Mucosa of rectum (tissue), 2 donors: ENCODE measurements at regions not wholly inside any gene's neighbourhood (a gene's known extent, or its start where the extent isn't known, plus 50 kb on each side); places are given as distances from the start of the nearest gene placed in this dataset.

ENCODE experiments used
- H3K27ac ChIP-seq, 2 donors: one replicate each; pipeline ENCODE4 v1.7.0; 2013; ENCODE audit warnings: inconsistent platforms in 2 of 2, low read depth in 2 of 2, low read length in 2 of 2
- H3K27me3 ChIP-seq, 2 donors: one replicate each; pipeline ENCODE4 v1.7.0; 2013; ENCODE audit warnings: low read length in 2 of 2; ENCODE audit not compliant: control insufficient read depth in 2 of 2, insufficient read depth in 2 of 2
- H3K36me3 ChIP-seq, 2 donors: one replicate each; pipeline ENCODE4 v1.7.0; 2013; ENCODE audit warnings: low read length in 2 of 2; ENCODE audit not compliant: control insufficient read depth in 2 of 2, insufficient read depth in 2 of 2
- H3K4me1 ChIP-seq, 2 donors: one replicate each; pipeline ENCODE4 v1.7.0; 2013; ENCODE audit warnings: low read length in 2 of 2, mild to moderate bottlenecking in 1 of 2; ENCODE audit not compliant: control insufficient read depth in 2 of 2, insufficient read depth in 2 of 2
- H3K4me3 ChIP-seq, 2 donors: one replicate each; pipeline ENCODE4 v1.7.0; 2013; ENCODE audit warnings: low read length in 2 of 2
- H3K9ac ChIP-seq, 2 donors: one replicate each; pipeline ENCODE4 v1.7.0; 2013; ENCODE audit warnings: low read length in 2 of 2, low read depth in 1 of 2, mild to moderate bottlenecking in 1 of 2
- H3K9me3 ChIP-seq, 2 donors: one replicate each; pipeline ENCODE4 v1.7.0; 2013; ENCODE audit warnings: low read length in 2 of 2; ENCODE audit not compliant: control insufficient read depth in 2 of 2
- donor health status: healthy.
- donor health status: Normal muscosa, but diverticular disease.

DNA sequence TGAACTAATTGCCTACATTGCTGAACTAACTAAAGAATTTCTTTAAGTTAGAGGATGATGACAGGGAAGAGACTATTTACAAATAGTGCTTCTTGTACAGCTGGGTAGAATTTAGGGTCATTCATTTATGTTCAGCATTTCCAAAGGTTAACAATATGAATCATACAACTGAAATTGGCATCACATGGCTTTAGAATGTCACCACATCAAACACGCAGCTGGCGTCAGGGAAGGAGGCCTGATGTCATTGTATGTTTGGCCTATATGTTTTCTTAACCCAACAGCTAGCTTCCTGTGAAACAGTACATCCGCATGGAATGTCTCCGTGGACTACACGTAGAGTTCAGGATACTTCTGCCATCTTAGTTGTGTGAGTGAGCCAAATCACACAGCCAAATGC is 99.0 kb upstream of the TNFSF11 start:
- H3K4me1 ChIP-seq = no peaks in the 10 kb centered on the region
- H3K9me3 ChIP-seq = peaks cover 0 to 2% of the 10 kb centered on the region in 2 donors
- H3K27ac ChIP-seq = no peak overlapping the region
- H3K36me3 ChIP-seq = no peaks in the 10 kb centered on the region
- no peaks in the 10 kb centered on the region for H3K27me3 ChIP-seq
- H3K4me3 ChIP-seq = no peak overlapping the region
- no peak overlapping the region for H3K9ac ChIP-seq

DNA sequence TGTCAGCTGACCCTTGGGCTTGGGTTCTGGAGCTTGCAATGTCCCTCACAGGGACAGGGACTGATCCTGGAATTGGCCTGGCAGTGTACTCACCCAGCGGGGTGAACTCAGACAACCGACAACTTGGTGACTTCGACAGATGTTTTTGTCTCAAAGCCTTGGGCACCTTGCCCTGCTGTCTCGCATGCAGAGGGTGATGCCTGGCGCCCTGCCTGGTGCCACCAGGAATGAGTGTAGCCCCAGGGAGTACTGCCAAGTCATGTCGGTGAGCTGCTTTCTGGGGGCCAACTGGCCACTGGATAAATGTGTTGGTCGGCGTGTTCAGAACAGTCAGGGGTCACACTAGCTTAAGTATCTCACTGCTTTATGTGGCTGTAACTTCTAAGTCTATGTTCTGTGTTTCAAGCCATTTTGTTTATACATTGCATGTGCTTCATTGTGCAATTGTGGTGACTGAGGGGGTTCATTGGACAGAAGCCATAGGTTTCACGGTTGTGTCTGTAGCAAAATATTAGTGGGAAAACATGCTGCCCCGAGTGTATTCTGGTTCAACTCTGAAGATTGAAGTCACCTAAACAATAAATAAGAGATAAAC is 96.3 kb upstream of the TNFSF11 start:
- Histone ChIP-seq H3K27me3 (no peaks in the 10 kb centered on the region), H3K9ac (no peak overlapping the region), H3K4me1 (no peaks in the 10 kb centered on the region), H3K27ac (no peak overlapping the region), H3K4me3 (no peak overlapping the region), H3K9me3 (peaks cover 0 to 2% of the 10 kb centered on the region in 2 donors), H3K36me3 (no peaks in the 10 kb centered on the region)

DNA sequence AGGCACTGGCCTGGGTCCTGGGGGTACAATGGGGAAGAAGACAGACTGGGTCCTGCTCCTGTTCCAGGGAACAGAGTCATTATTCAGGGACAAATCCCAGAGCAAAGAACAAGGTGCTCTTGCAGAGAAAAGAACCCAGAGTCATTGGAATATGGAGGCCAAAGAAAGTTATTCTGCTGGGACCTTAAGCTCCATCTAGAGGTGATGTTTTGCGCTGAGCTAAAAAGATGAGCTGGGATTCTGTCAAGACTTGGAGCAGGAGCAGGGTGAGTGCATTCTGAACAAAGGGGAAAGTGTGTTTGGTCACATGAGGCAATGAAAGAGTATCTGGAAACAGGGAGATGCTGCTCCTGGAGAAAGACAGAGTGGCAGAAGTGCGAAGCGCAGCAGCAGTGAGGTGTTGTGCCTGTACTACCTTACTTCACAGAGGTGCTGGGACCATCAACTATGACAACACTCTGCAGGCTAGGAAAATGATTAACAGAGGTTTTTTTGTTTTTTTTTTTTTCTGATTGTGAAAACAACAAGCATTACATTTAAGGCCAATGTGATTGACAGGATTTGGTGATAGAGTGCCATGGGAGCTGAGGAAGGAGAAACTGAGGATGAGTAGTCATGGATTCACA is 95.3 kb upstream of the TNFSF11 start:
- Histone ChIP-seq H3K4me3 (no peak overlapping the region), H3K27me3 (no peaks in the 10 kb centered on the region), H3K36me3 (no peaks in the 10 kb centered on the region), H3K9me3 (peaks cover 0 to 2% of the 10 kb centered on the region in 2 donors), H3K27ac (no peak overlapping the region), H3K4me1 (no peaks in the 10 kb centered on the region), H3K9ac (no peak overlapping the region)

DNA sequence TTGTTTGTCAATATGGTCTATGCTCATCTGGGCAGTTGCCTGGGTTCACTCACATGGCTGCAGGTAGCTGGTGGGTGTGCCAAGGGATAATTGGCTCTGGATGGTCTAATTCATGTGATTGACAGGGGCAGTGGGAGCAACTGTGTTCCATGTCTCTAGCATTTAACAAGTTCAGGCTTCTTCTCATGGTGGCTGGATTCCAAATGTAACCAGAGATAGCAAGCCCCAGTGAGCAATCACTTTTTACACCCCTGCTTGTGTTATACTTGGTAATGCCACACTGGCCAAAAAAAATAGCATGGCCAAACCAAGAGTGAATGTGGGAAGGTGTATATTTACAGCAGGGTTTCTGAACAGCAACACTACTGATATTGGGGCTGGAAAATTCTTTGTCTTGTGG is 89.6 kb upstream of the TNFSF11 start:
- H3K4me1 ChIP-seq = no peaks in the 10 kb centered on the region
- no peaks in the 10 kb centered on the region for H3K27me3 ChIP-seq
- H3K9me3 ChIP-seq = no peaks in the 10 kb centered on the region
- no peaks in the 10 kb centered on the region for H3K36me3 ChIP-seq
- no peak overlapping the region for H3K27ac ChIP-seq
- no peak overlapping the region for H3K4me3 ChIP-seq
- H3K9ac ChIP-seq = no peak overlapping the region

DNA sequence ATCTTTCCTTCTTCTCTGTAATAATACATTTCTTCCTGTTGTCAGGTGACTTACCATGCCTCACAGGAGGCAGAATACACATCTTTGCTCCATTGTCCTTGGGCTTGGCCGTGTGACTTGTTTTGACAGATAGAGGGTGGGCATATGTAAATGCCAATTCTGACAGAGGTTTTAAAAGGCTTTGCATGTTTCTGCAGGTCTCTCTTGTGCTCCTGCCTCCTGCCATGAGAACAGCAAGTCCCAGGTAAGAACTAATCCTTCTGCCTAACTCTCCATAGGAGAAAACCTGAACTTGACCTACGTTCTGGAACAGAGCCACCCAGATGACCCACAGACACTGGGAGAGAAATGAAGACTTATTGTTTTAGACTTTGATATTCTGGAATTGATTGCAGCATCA is 88.7 kb upstream of the TNFSF11 start:
- Histone ChIP-seq H3K4me3 (no peak overlapping the region), H3K27ac (no peak overlapping the region), H3K9me3 (no peaks in the 10 kb centered on the region), H3K4me1 (no peaks in the 10 kb centered on the region), H3K9ac (no peak overlapping the region), H3K27me3 (no peaks in the 10 kb centered on the region), H3K36me3 (no peaks in the 10 kb centered on the region)

- H3K4me3 ChIP-seq = no peak overlapping the region
- no peaks in the 10 kb centered on the region for H3K4me1 ChIP-seq
- H3K9me3 ChIP-seq = no peaks in the 10 kb centered on the region
- H3K27me3 ChIP-seq = no peaks in the 10 kb centered on the region
- no peak overlapping the region for H3K27ac ChIP-seq
- H3K9ac ChIP-seq = no peak overlapping the region
- H3K36me3 ChIP-seq = no peaks in the 10 kb centered on the region
Measured at GRCh38 chr13:42486711-42487198, 87.2 kb upstream of the TNFSF11 start.

DNA sequence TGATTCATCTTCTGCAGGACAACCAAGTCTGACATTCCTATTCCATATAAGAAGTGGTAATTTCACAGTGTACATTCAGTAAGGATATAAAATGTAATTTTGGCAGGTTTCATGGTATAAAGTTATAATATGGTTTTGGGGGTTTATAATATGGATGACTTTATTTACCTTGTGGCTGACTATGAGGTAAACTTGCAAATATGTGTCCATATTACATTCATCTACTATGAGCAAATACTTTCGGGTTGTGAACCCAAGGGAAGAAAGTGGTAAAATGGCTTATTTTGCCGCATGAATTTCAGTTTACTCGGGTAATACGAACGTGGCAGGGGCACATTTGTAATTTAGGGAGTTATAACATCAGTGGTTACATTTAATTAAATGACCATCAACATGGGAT is 86.7 kb upstream of the TNFSF11 start:
- no peaks in the 10 kb centered on the region for H3K36me3 ChIP-seq
- no peak overlapping the region for H3K27ac ChIP-seq
- H3K9ac ChIP-seq = no peak overlapping the region

GRCh38 chr13:42490676-42491075 is 83.3 kb upstream of the TNFSF11 start:
- no peaks in the 10 kb centered on the region for H3K9me3 ChIP-seq
- H3K9ac ChIP-seq = no peak overlapping the region
- no peaks in the 10 kb centered on the region for H3K4me1 ChIP-seq
- no peak overlapping the region for H3K4me3 ChIP-seq
- no peak overlapping the region for H3K27ac ChIP-seq
- H3K27me3 ChIP-seq = no peaks in the 10 kb centered on the region
- H3K36me3 ChIP-seq = no peaks in the 10 kb centered on the region

More for the DNA sequence above, 86.7 kb upstream of the TNFSF11 start:
- Histone ChIP-seq H3K4me3 (no peak overlapping the region), H3K27me3 (no peaks in the 10 kb centered on the region), H3K9me3 (no peaks in the 10 kb centered on the region), H3K4me1 (no peaks in the 10 kb centered on the region)

DNA sequence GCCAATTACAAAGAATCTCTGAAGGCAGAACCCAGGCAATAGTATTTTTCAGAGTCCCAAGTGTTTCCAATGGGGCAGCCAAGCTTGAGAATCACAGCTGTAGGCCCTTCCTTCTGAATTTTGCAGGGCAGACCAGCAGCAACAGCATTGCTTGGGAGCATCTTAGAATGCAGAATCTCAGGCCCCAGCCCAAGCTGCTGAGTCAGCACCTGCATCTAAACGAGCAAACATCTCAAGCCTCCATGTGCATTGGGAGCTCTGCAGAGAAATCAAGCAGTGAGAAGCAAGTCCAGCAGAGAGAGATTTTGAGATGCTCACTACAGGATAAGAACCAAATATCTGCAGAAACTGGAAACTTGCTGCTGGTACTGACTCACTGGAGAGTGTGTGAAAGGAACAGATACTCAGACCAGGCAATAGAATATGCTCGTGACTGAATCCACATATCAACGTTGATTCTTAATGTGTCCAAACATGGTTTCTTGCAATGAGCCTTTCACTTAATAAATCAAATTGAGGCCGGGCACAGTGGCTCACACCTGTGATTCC is 81.5 kb upstream of the TNFSF11 start:
- no peaks in the 10 kb centered on the region for H3K27me3 ChIP-seq
- H3K9me3 ChIP-seq = no peaks in the 10 kb centered on the region
- no peak overlapping the region for H3K4me3 ChIP-seq
- no peak overlapping the region for H3K27ac ChIP-seq
- no peak overlapping the region for H3K9ac ChIP-seq
- H3K4me1 ChIP-seq = no peaks in the 10 kb centered on the region
- no peaks in the 10 kb centered on the region for H3K36me3 ChIP-seq

DNA sequence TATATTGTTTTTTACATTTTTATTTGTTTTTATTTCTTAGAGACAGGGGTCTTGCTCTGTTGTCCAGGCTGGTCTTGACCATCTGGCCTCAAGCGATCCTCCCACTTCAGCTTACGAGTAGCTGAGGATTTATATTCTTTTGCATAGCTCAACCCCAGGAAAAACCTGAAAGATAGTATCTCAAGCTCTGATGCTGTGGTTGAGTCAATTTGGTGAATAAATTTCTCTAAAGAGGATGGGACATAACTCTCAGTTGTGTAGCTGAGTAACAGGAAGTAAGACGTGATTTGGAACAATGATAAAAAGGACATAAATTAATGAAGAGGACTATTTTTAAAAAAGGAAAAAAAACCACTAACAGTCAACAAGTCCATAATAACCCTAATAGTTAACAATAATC is 79.8 kb upstream of the TNFSF11 start:
- H3K4me3 ChIP-seq = no peak overlapping the region
- no peak overlapping the region for H3K27ac ChIP-seq
- no peaks in the 10 kb centered on the region for H3K36me3 ChIP-seq
- no peaks in the 10 kb centered on the region for H3K27me3 ChIP-seq
- H3K9me3 ChIP-seq = no peaks in the 10 kb centered on the region
- H3K9ac ChIP-seq = no peak overlapping the region
- H3K4me1 ChIP-seq = no peaks in the 10 kb centered on the region
